SK-N-SH (cell line): ENCODE measurements at regions not wholly inside any gene's neighbourhood (a gene's known extent, or its start where the extent isn't known, plus 50 kb on each side); places are given as distances from the start of the nearest gene placed in this dataset.

ENCODE experiments used
- CTCF ChIA-PET: fragments of 300-600, 350-600 bp; formaldehyde crosslinking; extraction: SDS; loops from one replicate; lab custom pipeline; 2021; lab: Yijun Ruan, JAX
- POLR2A ChIA-PET: fragments of 350-600 bp; sonication (Branson Sonifier 250); formaldehyde crosslinking; extraction: SDS; loops from one replicate; lab custom pipeline; 2020; ENCODE audit warnings: antibody characterized with exemption, inconsistent platforms; lab: Yijun Ruan, JAX
- DNase-seq: peaks from one replicate; pipeline ENCODE4 v3.0.0; 2012
- H2AFZ ChIP-seq: fragments of 200-600 bp; sonication (generic); 2 replicates; pipeline ENCODE4 v1.8.1; 2016; ENCODE audit warnings: antibody characterized with exemption, mild to moderate bottlenecking, low read depth
- H3F3A ChIP-seq: fragments of 200-600 bp; sonication (generic); replicated peaks from 2 replicates; pipeline ENCODE3; 2016; ENCODE audit warnings: antibody characterized with exemption, mild to moderate bottlenecking; ENCODE audit not compliant: insufficient read depth
- H3K27ac ChIP-seq, 2 experiments: fragments of 200-500 bp in 1 of 2; fragments of 200-600 bp in 1 of 2; sonication (Bioruptor generic) in 1 of 2; sonication (generic), shearing (Covaris generic) in 1 of 2; 2 replicates each; pipeline versions ENCODE4 v1.5.1 to v1.6.1; 2014 to 2016; ENCODE audit warnings: low read depth in 2 of 2, inconsistent platforms in 1 of 2, low read length in 1 of 2, mild to moderate bottlenecking in 1 of 2, mixed read lengths in 1 of 2
- H3K27me3 ChIP-seq: fragments of 200-600 bp; sonication (generic), shearing (Covaris generic); 2 replicates; pipeline ENCODE4 v1.6.1; 2016; ENCODE audit warnings: mixed run types; ENCODE audit not compliant: insufficient read depth
- H3K36me3 ChIP-seq, 2 experiments: fragments of 200-500 bp in 1 of 2; fragments of 200-600 bp in 1 of 2; sonication (Bioruptor generic) in 1 of 2; sonication (generic) in 1 of 2; replicated peaks in 1 of 2; 2 replicates each; pipeline versions ENCODE3 to v1.5.1; 2014 to 2016; ENCODE audit warnings: low read length in 1 of 2, mild to moderate bottlenecking in 1 of 2; ENCODE audit not compliant: insufficient read depth in 2 of 2, control insufficient read depth in 1 of 2
- H3K4me1 ChIP-seq, 2 experiments: fragments of 200-500 bp in 1 of 2; fragments of 200-600 bp in 1 of 2; sonication (Bioruptor generic) in 1 of 2; sonication (generic), shearing (Covaris generic) in 1 of 2; 2 replicates each; pipeline versions ENCODE4 v1.5.1 to v1.6.1; 2014 to 2016; ENCODE audit warnings: low read depth in 1 of 2, low read length in 1 of 2, mixed run types in 1 of 2; ENCODE audit not compliant: insufficient read depth in 2 of 2, control insufficient read depth in 1 of 2
- H3K4me2 ChIP-seq: fragments of 200-600 bp; sonication (generic), shearing (Covaris generic); 2 replicates; pipeline ENCODE4 v1.6.1; 2017; ENCODE audit warnings: mixed run types
- H3K4me3 ChIP-seq, 2 experiments: fragments of 200-500 bp in 1 of 2; fragments of 200-600 bp in 1 of 2; sonication (Bioruptor generic) in 1 of 2; sonication (generic), shearing (Covaris generic) in 1 of 2; 2 replicates each; pipeline versions ENCODE4 v1.5.1 to v1.8.1; 2014 to 2016; ENCODE audit warnings: low read depth in 2 of 2, inconsistent platforms in 1 of 2, low read length in 1 of 2, mild to moderate bottlenecking in 1 of 2, mixed read lengths in 1 of 2, moderate library complexity in 1 of 2
- H3K79me2 ChIP-seq: fragments of 200-600 bp; sonication (generic); 2 replicates; pipeline ENCODE4 v1.8.1; 2017; ENCODE audit warnings: mild to moderate bottlenecking; ENCODE audit not compliant: insufficient read depth
- H3K9ac ChIP-seq: fragments of 200-600 bp; sonication (generic); 2 replicates; pipeline ENCODE4 v1.6.1; 2017; ENCODE audit warnings: mixed run types
- H3K9me2 ChIP-seq: fragments of 200-600 bp; sonication (generic); 2 replicates; pipeline ENCODE4 v1.6.1; 2017; ENCODE audit warnings: mixed run types
- H3K9me3 ChIP-seq: fragments of 200-600 bp; sonication (generic); 2 replicates; pipeline ENCODE4 v1.6.1; 2017; ENCODE audit warnings: mixed run types, mild to moderate bottlenecking, moderate library complexity
- H4K20me1 ChIP-seq: fragments of 200-600 bp; sonication (generic); 2 replicates; pipeline ENCODE4 v1.6.1; 2017; ENCODE audit warnings: mild to moderate bottlenecking, mixed run types; ENCODE audit not compliant: insufficient read depth
- EP300 ChIP-seq, 2 experiments: IDR thresholded peaks; 2 replicates each; pipeline versions ENCODE4 v1.4.0 to v1.6.1; 2012; ENCODE audit warnings: borderline replicate concordance in 1 of 2, low read depth in 1 of 2, low read length in 1 of 2
- FOSL2 ChIP-seq: IDR thresholded peaks from 2 replicates; pipeline ENCODE4 v1.4.0; 2012; ENCODE audit warnings: low read depth, mild to moderate bottlenecking, moderate library complexity, borderline replicate concordance
- JUND ChIP-seq: IDR thresholded peaks from 2 replicates; pipeline ENCODE4 v1.4.0; 2012
- NFIC ChIP-seq: IDR thresholded peaks from 2 replicates; pipeline ENCODE4 v1.4.0; 2012; ENCODE audit warnings: borderline replicate concordance
- POLR2AphosphoS5 ChIP-seq: IDR thresholded peaks from 2 replicates; pipeline ENCODE4 v1.6.1; 2012; ENCODE audit warnings: low read depth, low read length
- RAD21 ChIP-seq: IDR thresholded peaks from 2 replicates; pipeline ENCODE4 v1.6.1; 2012; ENCODE audit warnings: mild to moderate bottlenecking, low read length
- RFX5 ChIP-seq: IDR thresholded peaks from 2 replicates; pipeline ENCODE4 v1.6.1; 2012; ENCODE audit warnings: mild to moderate bottlenecking, improper control_type of control experiment, low read length
- SIN3A ChIP-seq: IDR thresholded peaks from 2 replicates; pipeline ENCODE4 v1.6.1; 2012; ENCODE audit warnings: low read depth, mild to moderate bottlenecking, low read length, moderate library complexity, borderline replicate concordance
- SMC3 ChIP-seq: IDR thresholded peaks from 2 replicates; pipeline ENCODE4 v1.6.1; 2012; ENCODE audit warnings: low read depth, low read length, improper control_type of control experiment
- TAF1 ChIP-seq: IDR thresholded peaks from 2 replicates; pipeline ENCODE4 v1.6.1; 2012; ENCODE audit warnings: low read depth, mild to moderate bottlenecking, low read length, moderate library complexity, borderline replicate concordance
- USF2 ChIP-seq: fragments of 150-350 bp; IDR thresholded peaks from 2 replicates; pipeline ENCODE4 v1.6.1; 2017; ENCODE audit warnings: antibody characterized with exemption, low read length, low read depth, borderline replicate concordance
- WGBS: methylation state at CpG from one replicate; pipeline ENCODE4 v1.1.6; 2017; ENCODE audit warnings: low lambda C conversion rate; 5-methylcytosine and 5-hydroxymethylcytosine counted together
- TF ChIP-seq, protein P1 (sequence below): fragments of 150-350 bp; IDR thresholded peaks from 2 replicates; pipeline ENCODE4 v1.6.1; 2016; ENCODE audit warnings: mild to moderate bottlenecking, low read depth, low read length
- TF ChIP-seq, protein P2 (sequence below): IDR thresholded peaks from 2 replicates; pipeline ENCODE4 v1.4.0; 2012; ENCODE audit warnings: low read depth

- ChIA-PET CTCF (no interaction called here), POLR2A (no interaction called here)
- H3K4me2 ChIP-seq: no peak overlapping the region
- H3K9me2 ChIP-seq: no peaks in the 10 kb centered on the region
- no peaks in the 10 kb centered on the region for H3K27me3 ChIP-seq
- H4K20me1 ChIP-seq: no peaks in the 10 kb centered on the region
- no peak overlapping the region for H3K4me3 ChIP-seq
- H3K9me3 ChIP-seq: no peaks in the 10 kb centered on the region
- no peak overlapping the region for H2AFZ ChIP-seq
- H3K79me2 ChIP-seq: no peaks in the 10 kb centered on the region
- no peaks in the 10 kb centered on the region for H3F3A ChIP-seq
- H3K36me3 ChIP-seq: no peaks in the 10 kb centered on the region
- no peak overlapping the region for H3K27ac ChIP-seq
- WGBS: 0% methylated on average over 2 of the region's 2 CpGs
- TF ChIP-seq JUND: no peak
- TF ChIP-seq, all 33 proteins: peak for 0
- no peak overlapping the region for H3K9ac ChIP-seq
- no peak for DNase-seq
- no peaks in the 10 kb centered on the region for H3K4me1 ChIP-seq
Observed at GRCh38 chr10:111392159-111392558, 315.3 kb downstream of the ADRA2A start.

DNA sequence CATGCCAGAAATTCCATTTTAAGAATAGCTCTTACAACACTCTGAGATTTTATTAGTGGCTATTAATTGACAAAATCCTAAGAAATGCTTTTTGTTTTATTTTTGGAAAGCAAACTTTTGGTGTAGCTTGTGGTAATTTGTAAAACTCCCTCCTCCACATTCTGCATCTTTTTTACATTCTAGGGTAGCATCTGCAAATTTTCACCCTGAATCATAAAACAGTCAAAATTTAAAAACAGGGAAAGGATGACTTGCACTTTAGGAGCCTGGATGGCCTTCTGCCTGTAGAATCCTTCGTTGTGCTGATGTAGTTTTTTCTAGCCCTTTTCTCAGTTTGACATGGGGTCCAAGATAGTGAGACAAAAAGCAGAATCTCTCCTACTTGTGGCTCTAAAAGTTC lies 316.1 kb downstream of the ADRA2A start:
- Histone ChIP-seq H3K36me3 (no peaks in the 10 kb centered on the region), H4K20me1 (no peaks in the 10 kb centered on the region), H3K9me2 (no peaks in the 10 kb centered on the region), H3K4me2 (no peak overlapping the region), H3K9me3 (no peaks in the 10 kb centered on the region), H2AFZ (no peak overlapping the region), H3K4me3 (no peak overlapping the region), H3K4me1 (no peaks in the 10 kb centered on the region), H3K27me3 (no peaks in the 10 kb centered on the region), H3K27ac (no peak overlapping the region), H3K9ac (no peak overlapping the region), H3F3A (no peaks in the 10 kb centered on the region), H3K79me2 (no peaks in the 10 kb centered on the region)
- DNase-seq: no peak
- POLR2A ChIA-PET: no interaction called here
- CTCF ChIA-PET: interaction anchor here (1.5 kb wide), 1 partner anchor 48 kb away, joined by 4 read pairs; no protein-coding TSS in a partner anchor
- WGBS: 0% methylated on average over 1 of the region's 1 CpG
- TF ChIP-seq FOSL2: no peak
- no peak for TF ChIP-seq SIN3A
- TF ChIP-seq, protein P1, sequence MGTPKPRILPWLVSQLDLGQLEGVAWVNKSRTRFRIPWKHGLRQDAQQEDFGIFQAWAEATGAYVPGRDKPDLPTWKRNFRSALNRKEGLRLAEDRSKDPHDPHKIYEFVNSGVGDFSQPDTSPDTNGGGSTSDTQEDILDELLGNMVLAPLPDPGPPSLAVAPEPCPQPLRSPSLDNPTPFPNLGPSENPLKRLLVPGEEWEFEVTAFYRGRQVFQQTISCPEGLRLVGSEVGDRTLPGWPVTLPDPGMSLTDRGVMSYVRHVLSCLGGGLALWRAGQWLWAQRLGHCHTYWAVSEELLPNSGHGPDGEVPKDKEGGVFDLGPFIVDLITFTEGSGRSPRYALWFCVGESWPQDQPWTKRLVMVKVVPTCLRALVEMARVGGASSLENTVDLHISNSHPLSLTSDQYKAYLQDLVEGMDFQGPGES: no peak
- TF ChIP-seq, protein P2, sequence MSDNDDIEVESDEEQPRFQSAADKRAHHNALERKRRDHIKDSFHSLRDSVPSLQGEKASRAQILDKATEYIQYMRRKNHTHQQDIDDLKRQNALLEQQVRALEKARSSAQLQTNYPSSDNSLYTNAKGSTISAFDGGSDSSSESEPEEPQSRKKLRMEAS: no peak
- TF ChIP-seq RAD21: no peak
- TF ChIP-seq USF2: no peak
- no peak for TF ChIP-seq EP300 (IDR thresholded peaks at IDR 0.05; ENCODE audit: borderline replicate concordance in 1 of 2, low read depth in 1 of 2, low read length in 1 of 2)
- no peak for TF ChIP-seq JUND
- TF ChIP-seq NFIC: no peak
- no peak for TF ChIP-seq TAF1
- no peak for TF ChIP-seq SMC3
- TF ChIP-seq POLR2AphosphoS5: no peak
- no peak for TF ChIP-seq RFX5
